ENCODE measurements at regions not wholly inside any gene's neighbourhood (a gene's known extent, or its start where the extent isn't known, plus 50 kb on each side); places are given as distances from the start of the nearest gene placed in this dataset.

- peaks cover 16% of the 10 kb centered on the region for H3K4me1 ChIP-seq (ENCODE audit: low read length)
- H2AFZ ChIP-seq (ENCODE audit: low read depth, low read length), result peak overlapping the region; percentile 54
- H3K27ac ChIP-seq (ENCODE audit: low read length), result peak overlapping the region; percentile 71
- H3K4me3 ChIP-seq (ENCODE audit: low read length), result peak overlapping the region; percentile 40
- H3K79me2 ChIP-seq (ENCODE audit: low read length), result no peaks in the 10 kb centered on the region
- no peaks in the 10 kb centered on the region for H3K27me3 ChIP-seq (ENCODE audit: low read depth, low read length)
- H3K9me3 ChIP-seq (ENCODE audit: insufficient read depth, low read length), result peaks cover 13% of the 10 kb centered on the region
- peaks cover 10% of the 10 kb centered on the region for H3K36me3 ChIP-seq (replicated peaks; ENCODE audit: low read depth, low read length)
- no peak overlapping the region for H3K9ac ChIP-seq (ENCODE audit: low read length)
- H4K20me1 ChIP-seq (ENCODE audit: insufficient read depth, low read length), result no peaks in the 10 kb centered on the region
- TF ChIP-seq, protein P1, sequence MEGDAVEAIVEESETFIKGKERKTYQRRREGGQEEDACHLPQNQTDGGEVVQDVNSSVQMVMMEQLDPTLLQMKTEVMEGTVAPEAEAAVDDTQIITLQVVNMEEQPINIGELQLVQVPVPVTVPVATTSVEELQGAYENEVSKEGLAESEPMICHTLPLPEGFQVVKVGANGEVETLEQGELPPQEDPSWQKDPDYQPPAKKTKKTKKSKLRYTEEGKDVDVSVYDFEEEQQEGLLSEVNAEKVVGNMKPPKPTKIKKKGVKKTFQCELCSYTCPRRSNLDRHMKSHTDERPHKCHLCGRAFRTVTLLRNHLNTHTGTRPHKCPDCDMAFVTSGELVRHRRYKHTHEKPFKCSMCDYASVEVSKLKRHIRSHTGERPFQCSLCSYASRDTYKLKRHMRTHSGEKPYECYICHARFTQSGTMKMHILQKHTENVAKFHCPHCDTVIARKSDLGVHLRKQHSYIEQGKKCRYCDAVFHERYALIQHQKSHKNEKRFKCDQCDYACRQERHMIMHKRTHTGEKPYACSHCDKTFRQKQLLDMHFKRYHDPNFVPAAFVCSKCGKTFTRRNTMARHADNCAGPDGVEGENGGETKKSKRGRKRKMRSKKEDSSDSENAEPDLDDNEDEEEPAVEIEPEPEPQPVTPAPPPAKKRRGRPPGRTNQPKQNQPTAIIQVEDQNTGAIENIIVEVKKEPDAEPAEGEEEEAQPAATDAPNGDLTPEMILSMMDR (IDR thresholded peaks at IDR 0.05; ENCODE audit: low read depth, low read length), result no peak
- no peak for TF ChIP-seq EZH2phosphoT487 (IDR thresholded peaks at IDR 0.05; ENCODE audit: low read depth)
- H3K4me2 ChIP-seq (ENCODE audit: low read length), result peak overlapping the region; percentile 17; the same call in 1 of the 2 replicates
Measured at GRCh38 chrX:4240541-4241194, 527.2 kb upstream of the PRKX start.

GRCh38 chrX:4239650-4240540 is 526.4 kb upstream of the PRKX start:
- Histone ChIP-seq H3K4me3 (ENCODE audit: low read length) (peak overlapping the region; percentile 40; the same call in 1 of the 2 replicates), H3K4me2 (ENCODE audit: low read length) (peak overlapping the region; percentile 17; the same call in 1 of the 2 replicates), H3K36me3 (replicated peaks; ENCODE audit: low read depth, low read length) (peaks cover 10% of the 10 kb centered on the region), H2AFZ (ENCODE audit: low read depth, low read length) (no peak overlapping the region), H3K9ac (ENCODE audit: low read length) (no peak overlapping the region), H3K4me1 (ENCODE audit: low read length) (peaks cover 16% of the 10 kb centered on the region), H3K27me3 (ENCODE audit: low read depth, low read length) (no peaks in the 10 kb centered on the region), H3K79me2 (ENCODE audit: low read length) (no peaks in the 10 kb centered on the region), H3K27ac (ENCODE audit: low read length) (peak overlapping the region; percentile 71), H3K9me3 (ENCODE audit: insufficient read depth, low read length) (peaks cover 13% of the 10 kb centered on the region), H4K20me1 (ENCODE audit: insufficient read depth, low read length) (no peaks in the 10 kb centered on the region)
- no peak for TF ChIP-seq EZH2phosphoT487 (IDR thresholded peaks at IDR 0.05; ENCODE audit: low read depth)
- TF ChIP-seq, protein P1 (IDR thresholded peaks at IDR 0.05; ENCODE audit: low read depth, low read length), result no peak

DNA sequence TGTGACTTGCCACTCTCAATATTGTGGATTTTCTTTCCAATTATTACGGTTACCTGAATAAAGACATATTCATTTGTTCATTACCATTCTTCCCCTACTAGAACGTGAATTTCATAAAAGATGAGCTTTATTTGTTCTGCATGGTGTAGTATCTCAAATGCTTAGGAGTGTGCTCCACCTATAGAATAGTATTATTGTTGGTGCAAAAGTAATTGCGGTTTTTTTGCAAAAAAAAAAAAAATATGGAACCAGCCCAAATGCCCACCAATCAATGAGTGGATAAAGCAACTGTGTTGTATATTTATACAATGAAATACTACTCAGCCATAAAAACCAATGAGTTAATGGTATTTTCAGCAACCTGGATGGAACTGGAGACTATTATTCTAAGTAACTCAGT is 525.5 kb upstream of the PRKX start:
- no peak overlapping the region for H3K4me2 ChIP-seq (ENCODE audit: low read length)
- H3K27me3 ChIP-seq (ENCODE audit: low read depth, low read length), result no peaks in the 10 kb centered on the region
- no peak overlapping the region for H2AFZ ChIP-seq (ENCODE audit: low read depth, low read length)
- TF ChIP-seq, protein P1 (IDR thresholded peaks at IDR 0.05; ENCODE audit: low read depth, low read length), result no peak
- no peak for TF ChIP-seq EZH2phosphoT487 (IDR thresholded peaks at IDR 0.05; ENCODE audit: low read depth)
- no peak overlapping the region for H3K27ac ChIP-seq (ENCODE audit: low read length)
- H3K4me1 ChIP-seq (ENCODE audit: low read length), result peaks cover 16% of the 10 kb centered on the region
- no peak overlapping the region for H3K9ac ChIP-seq (ENCODE audit: low read length)
- H4K20me1 ChIP-seq (ENCODE audit: insufficient read depth, low read length), result no peaks in the 10 kb centered on the region
- peaks cover 10% of the 10 kb centered on the region for H3K36me3 ChIP-seq (replicated peaks; ENCODE audit: low read depth, low read length)
- no peak overlapping the region for H3K4me3 ChIP-seq (ENCODE audit: low read length)
- H3K79me2 ChIP-seq (ENCODE audit: low read length), result no peaks in the 10 kb centered on the region
- H3K9me3 ChIP-seq (ENCODE audit: insufficient read depth, low read length), result peaks cover 13% of the 10 kb centered on the region

GRCh38 chrX:4225086-4225485 is 511.6 kb upstream of the PRKX start:
- no peaks in the 10 kb centered on the region for H4K20me1 ChIP-seq (ENCODE audit: insufficient read depth, low read length)
- H2AFZ ChIP-seq (ENCODE audit: low read depth, low read length), result no peak overlapping the region

More at GRCh38 chrX:4225086-4225485, 511.6 kb upstream of the PRKX start:
- TF ChIP-seq, protein P1 (IDR thresholded peaks at IDR 0.05; ENCODE audit: low read depth, low read length), result no peak
- no peak for TF ChIP-seq EZH2phosphoT487 (IDR thresholded peaks at IDR 0.05; ENCODE audit: low read depth)
- no peak overlapping the region for H3K27ac ChIP-seq (ENCODE audit: low read length)
- no peak overlapping the region for H3K4me3 ChIP-seq (ENCODE audit: low read length)
- no peaks in the 10 kb centered on the region for H3K79me2 ChIP-seq (ENCODE audit: low read length)
- no peaks in the 10 kb centered on the region for H3K36me3 ChIP-seq (replicated peaks; ENCODE audit: low read depth, low read length)
- no peaks in the 10 kb centered on the region for H3K9me3 ChIP-seq (ENCODE audit: insufficient read depth, low read length)
- H3K9ac ChIP-seq (ENCODE audit: low read length), result no peak overlapping the region
- H3K27me3 ChIP-seq (ENCODE audit: low read depth, low read length), result no peaks in the 10 kb centered on the region
- no peaks in the 10 kb centered on the region for H3K4me1 ChIP-seq (ENCODE audit: low read length)
- H3K4me2 ChIP-seq (ENCODE audit: low read length), result no peak overlapping the region

All from OCI-LY3 (cell line).